SK-N-SH (cell line): ENCODE measurements at regions not wholly inside any gene's neighbourhood (a gene's known extent, or its start where the extent isn't known, plus 50 kb on each side); places are given as distances from the start of the nearest gene placed in this dataset.

Experiments used
- CTCF ChIP-seq: fragments of 200-600 bp; sonication (generic); IDR thresholded peaks from 2 replicates; pipeline ENCODE4 v1.6.1; 2017; ENCODE audit warnings: antibody characterized with exemption, mild to moderate bottlenecking, moderate library complexity
- EP300 ChIP-seq, 2 experiments: IDR thresholded peaks; 2 replicates each; pipeline versions ENCODE4 v1.4.0 to v1.6.1; 2012; ENCODE audit warnings: borderline replicate concordance in 1 of 2, low read depth in 1 of 2, low read length in 1 of 2
- FOXJ3 ChIP-seq: sonication (generic); formaldehyde crosslinking; IDR thresholded peaks from 2 replicates; pipeline ENCODE4 v1.5.1; 2020; ENCODE audit warnings: mild to moderate bottlenecking, missing genetic modification reagents
- FOXM1 ChIP-seq: IDR thresholded peaks from 2 replicates; pipeline ENCODE4 v1.4.0; 2012; ENCODE audit warnings: low read depth, mild to moderate bottlenecking
- GABPA ChIP-seq: IDR thresholded peaks from 2 replicates; pipeline ENCODE4 v1.4.0; 2012; ENCODE audit warnings: low read depth, mild to moderate bottlenecking
- GATA2 ChIP-seq: sonication (generic); formaldehyde crosslinking; IDR thresholded peaks from 2 replicates; pipeline ENCODE4 v1.5.0; 2020; ENCODE audit warnings: mild to moderate bottlenecking, missing genetic modification reagents
- MXI1 ChIP-seq: IDR thresholded peaks from 2 replicates; pipeline ENCODE4 v1.6.1; 2012; ENCODE audit warnings: mild to moderate bottlenecking, low read depth, low read length, improper control_type of control experiment
- PBX3 ChIP-seq: IDR thresholded peaks from 2 replicates; pipeline ENCODE4; 2012
- RAD21 ChIP-seq: IDR thresholded peaks from 2 replicates; pipeline ENCODE4 v1.6.1; 2012; ENCODE audit warnings: mild to moderate bottlenecking, low read length
- RCOR1 ChIP-seq: fragments of 150-350 bp; IDR thresholded peaks from 2 replicates; pipeline ENCODE4 v1.6.1; 2017; ENCODE audit warnings: antibody characterized with exemption, low read length
- REST ChIP-seq: IDR thresholded peaks from 2 replicates; pipeline ENCODE4 v1.6.1; 2012; ENCODE audit warnings: mild to moderate bottlenecking, low read depth, low read length, moderate library complexity
- SIN3A ChIP-seq: IDR thresholded peaks from 2 replicates; pipeline ENCODE4 v1.6.1; 2012; ENCODE audit warnings: low read depth, mild to moderate bottlenecking, low read length, moderate library complexity, borderline replicate concordance
- ZBTB33 ChIP-seq: IDR thresholded peaks from 2 replicates; pipeline ENCODE4 v1.4.0; 2012; ENCODE audit warnings: low read depth, borderline replicate concordance

GRCh38 chr3:86251781-86252180 lies 739.2 kb downstream of the VGLL3 start:
- no peak for TF ChIP-seq RAD21
- no peak for TF ChIP-seq PBX3
- TF ChIP-seq CTCF = no peak
- TF ChIP-seq GATA2 (CRISPR knock-in tag) = no peak
- no peak for TF ChIP-seq EP300 (IDR thresholded peaks at IDR 0.05; ENCODE audit: borderline replicate concordance in 1 of 2, low read depth in 1 of 2, low read length in 1 of 2)
- no peak for TF ChIP-seq FOXJ3 (CRISPR knock-in tag)
- TF ChIP-seq ZBTB33 = no peak
- TF ChIP-seq SIN3A = no peak
- no peak for TF ChIP-seq RCOR1
- no peak for TF ChIP-seq MXI1
- TF ChIP-seq GABPA = no peak
- no peak for TF ChIP-seq REST
- no peak for TF ChIP-seq FOXM1
